Muscle layer of colon (tissue), 2 donors: ENCODE measurements at regions not wholly inside any gene's neighbourhood (a gene's known extent, or its start where the extent isn't known, plus 50 kb on each side); places are given as distances from the start of the nearest gene placed in this dataset.

ENCODE experiments used
- H3K27ac ChIP-seq: one replicate; pipeline ENCODE4 v1.7.0; 2013; ENCODE audit warnings: low read depth, mild to moderate bottlenecking, low read length, moderate library complexity
- H3K27me3 ChIP-seq, 2 donors: one replicate each; pipeline ENCODE4 v1.7.0; 2013; ENCODE audit warnings: low read length in 2 of 2, mild to moderate bottlenecking in 2 of 2; ENCODE audit not compliant: insufficient read depth in 2 of 2, control insufficient read depth in 1 of 2
- H3K36me3 ChIP-seq: one replicate; pipeline ENCODE4 v1.7.0; 2013; ENCODE audit warnings: mild to moderate bottlenecking, low read length; ENCODE audit not compliant: insufficient read depth
- H3K4me1 ChIP-seq: one replicate; pipeline ENCODE4 v1.7.0; 2013; ENCODE audit warnings: mild to moderate bottlenecking, low read length; ENCODE audit not compliant: insufficient read depth
- H3K4me3 ChIP-seq, 2 donors: one replicate each; pipeline ENCODE4 v1.7.0; 2013; ENCODE audit warnings: low read length in 2 of 2, low read depth in 1 of 2, mild to moderate bottlenecking in 1 of 2, moderate library complexity in 1 of 2
- H3K9ac ChIP-seq: one replicate; pipeline ENCODE4 v1.7.0; 2013; ENCODE audit warnings: low read length
- H3K9me3 ChIP-seq: one replicate; pipeline ENCODE4 v1.7.0; 2013; ENCODE audit warnings: mild to moderate bottlenecking, low read length
- donor health status: abdominal sarcoma.
- donor health status: Adenocarcinoma of cecum.

DNA sequence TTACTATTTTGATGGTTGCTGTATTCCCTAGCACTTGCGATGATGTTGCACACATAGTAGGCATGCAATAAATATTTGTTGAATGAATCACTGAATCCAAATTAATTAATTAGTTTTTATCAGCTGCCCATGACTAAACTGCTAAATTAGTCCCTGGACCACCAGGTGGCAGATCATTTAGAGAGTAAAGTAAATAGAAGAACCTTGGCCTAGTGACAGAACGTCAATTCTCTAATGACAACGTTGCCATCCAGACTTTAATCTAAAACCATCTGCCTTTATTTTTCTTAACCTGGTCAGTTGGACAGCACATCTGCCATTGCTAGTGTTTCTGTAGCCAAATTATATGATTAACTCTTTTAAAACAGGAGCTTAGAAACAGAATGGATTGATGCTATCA lies 457.5 kb downstream of the KIF4B start:
- no peaks in the 10 kb centered on the region for H3K9me3 ChIP-seq
- no peak overlapping the region for H3K9ac ChIP-seq
- no peaks in the 10 kb centered on the region for H3K4me1 ChIP-seq
- no peak overlapping the region for H3K27ac ChIP-seq
- no peaks in the 10 kb centered on the region for H3K36me3 ChIP-seq
- H3K4me3 ChIP-seq = no peak overlapping the region
- no peaks in the 10 kb centered on the region for H3K27me3 ChIP-seq

DNA sequence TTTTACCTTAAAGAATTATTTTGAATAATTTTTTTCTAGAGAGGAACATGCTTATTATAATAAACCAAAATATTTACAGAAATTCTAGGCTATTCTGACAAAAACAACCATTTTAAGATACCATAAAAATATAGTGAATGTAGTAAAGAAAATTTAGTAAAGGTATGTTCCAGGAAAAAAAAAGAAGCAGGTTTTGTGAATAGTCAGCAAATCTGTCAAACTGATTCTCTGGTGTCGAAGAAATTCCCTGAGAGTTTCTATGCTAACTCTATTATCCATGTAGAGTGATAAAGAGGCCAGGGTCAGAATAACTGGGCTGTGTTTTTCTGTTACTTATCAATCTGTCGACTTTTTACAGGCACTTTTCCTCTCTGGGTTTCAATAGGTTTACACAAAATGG lies 459.2 kb downstream of the KIF4B start:
- H3K27ac ChIP-seq = no peak overlapping the region
- H3K4me1 ChIP-seq = no peaks in the 10 kb centered on the region

DNA sequence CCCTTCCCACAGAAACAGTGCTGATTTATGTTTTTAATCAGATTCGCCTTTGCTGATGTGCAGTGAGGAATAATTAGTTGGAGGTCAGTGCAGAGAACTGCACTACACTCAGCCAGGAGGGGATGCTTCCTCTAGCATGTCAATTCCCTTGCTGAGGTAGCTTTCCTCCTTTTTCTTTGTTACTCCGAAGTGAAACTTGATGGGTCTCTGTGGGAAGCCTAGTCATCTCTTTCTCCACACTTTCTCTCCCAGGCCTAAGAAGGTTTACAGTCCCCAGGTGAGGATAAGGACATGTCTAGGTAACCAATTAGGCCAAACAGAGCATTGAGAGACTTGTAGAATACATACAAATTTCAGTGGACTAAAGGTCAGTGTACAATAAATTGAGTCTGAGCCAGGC lies 461.8 kb downstream of the KIF4B start:
- Histone ChIP-seq H3K4me1 (no peaks in the 10 kb centered on the region), H3K36me3 (no peaks in the 10 kb centered on the region), H3K27ac (no peak overlapping the region), H3K9ac (no peak overlapping the region), H3K27me3 (no peaks in the 10 kb centered on the region), H3K9me3 (no peaks in the 10 kb centered on the region), H3K4me3 (no peak overlapping the region)

More for the DNA sequence above, 459.2 kb downstream of the KIF4B start:
- no peaks in the 10 kb centered on the region for H3K27me3 ChIP-seq
- H3K4me3 ChIP-seq = no peak overlapping the region
- H3K36me3 ChIP-seq = no peaks in the 10 kb centered on the region
- H3K9me3 ChIP-seq = no peaks in the 10 kb centered on the region
- H3K9ac ChIP-seq = no peak overlapping the region

DNA sequence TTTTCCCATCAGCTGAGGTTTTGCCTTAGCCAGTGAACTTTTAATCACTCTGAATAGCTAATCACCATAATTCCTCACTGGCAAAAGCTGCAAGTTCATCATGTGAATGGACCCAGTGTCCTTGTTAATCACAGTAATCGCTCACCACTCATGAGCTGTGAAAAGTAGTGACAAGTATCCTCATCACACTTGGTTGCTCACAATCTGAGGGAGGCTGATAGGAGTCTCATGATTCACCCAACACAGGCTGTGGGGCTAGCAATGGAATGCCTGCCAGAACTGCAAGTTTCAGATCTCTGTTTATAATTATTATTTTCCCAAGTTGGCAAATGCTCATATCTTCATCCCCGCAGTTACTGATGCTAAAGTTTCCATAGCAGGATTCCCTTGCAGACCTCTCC lies 467.2 kb downstream of the KIF4B start:
- no peak overlapping the region for H3K27ac ChIP-seq

DNA sequence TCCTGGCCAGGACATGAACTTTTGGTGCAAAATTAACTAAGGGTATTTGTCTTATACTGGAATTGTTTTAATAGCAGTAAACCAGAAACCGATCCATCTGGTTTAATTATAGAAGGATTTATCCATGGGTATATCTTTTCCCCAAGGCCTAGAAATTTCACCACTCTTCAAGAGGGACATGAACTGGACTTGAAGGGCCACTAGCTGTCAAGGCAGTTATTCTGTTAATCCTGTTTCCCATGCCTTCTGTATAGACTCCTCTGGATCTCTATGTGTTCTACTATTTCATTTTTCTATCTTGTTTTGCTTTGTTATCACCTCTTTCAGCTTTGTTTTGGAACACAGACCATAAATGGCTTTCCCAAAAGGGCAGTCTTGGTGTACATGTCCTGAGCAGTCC lies 467.6 kb downstream of the KIF4B start:
- Histone ChIP-seq H3K9ac (no peak overlapping the region), H3K36me3 (no peaks in the 10 kb centered on the region), H3K27me3 (no peaks in the 10 kb centered on the region), H3K9me3 (no peaks in the 10 kb centered on the region), H3K27ac (no peak overlapping the region), H3K4me1 (peaks cover 9% of the 10 kb centered on the region), H3K4me3 (no peak overlapping the region)

More for the DNA sequence above, 467.2 kb downstream of the KIF4B start:
- Histone ChIP-seq H3K27me3 (no peaks in the 10 kb centered on the region), H3K4me1 (peaks cover 7% of the 10 kb centered on the region), H3K36me3 (no peaks in the 10 kb centered on the region), H3K9ac (no peak overlapping the region), H3K9me3 (no peaks in the 10 kb centered on the region), H3K4me3 (no peak overlapping the region)

DNA sequence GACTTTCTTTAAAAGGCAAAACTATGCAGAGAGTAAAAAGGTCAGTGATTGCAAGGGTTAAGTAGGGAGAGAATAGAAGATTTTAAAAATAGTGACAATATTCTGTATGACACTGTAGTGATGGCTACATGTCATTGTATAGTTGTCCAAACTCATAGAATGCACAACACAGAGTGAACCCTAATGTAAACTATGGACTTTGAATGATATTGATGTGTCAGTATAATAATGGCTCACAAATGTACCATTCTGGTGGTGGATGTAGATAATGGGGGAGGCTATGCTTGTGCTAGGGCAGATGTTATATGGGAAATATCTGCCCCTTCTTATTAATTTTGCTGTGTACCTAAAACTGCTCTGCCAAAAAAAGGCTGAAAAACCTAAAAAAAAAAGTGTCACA lies 468.9 kb downstream of the KIF4B start:
- Histone ChIP-seq H3K27ac (no peak overlapping the region), H3K36me3 (no peaks in the 10 kb centered on the region), H3K4me1 (peaks cover 9% of the 10 kb centered on the region), H3K9ac (no peak overlapping the region), H3K9me3 (no peaks in the 10 kb centered on the region), H3K4me3 (no peak overlapping the region), H3K27me3 (no peaks in the 10 kb centered on the region)

DNA sequence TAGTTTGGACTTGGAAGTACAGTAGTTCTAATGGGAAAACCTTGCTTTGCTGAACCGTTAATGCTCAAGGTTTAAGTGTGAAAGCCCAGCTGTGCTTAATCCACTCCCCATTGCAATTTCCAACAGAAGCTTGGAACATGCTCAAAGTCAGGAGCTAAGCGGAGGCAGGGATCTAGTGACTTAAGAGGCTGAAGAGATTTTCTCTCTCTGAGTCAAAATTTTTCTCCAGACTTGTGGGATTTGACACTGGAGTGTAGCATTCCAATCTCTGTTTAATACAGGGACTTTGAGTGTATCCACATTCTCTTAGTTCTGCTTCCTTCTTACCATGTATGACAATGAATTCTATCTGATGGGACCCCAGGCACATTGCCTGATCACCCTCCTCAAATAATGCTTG lies 471.8 kb downstream of the KIF4B start:
- H3K4me3 ChIP-seq = no peak overlapping the region
- H3K36me3 ChIP-seq = no peaks in the 10 kb centered on the region
- peaks cover 9% of the 10 kb centered on the region for H3K4me1 ChIP-seq
- no peaks in the 10 kb centered on the region for H3K27me3 ChIP-seq
- no peaks in the 10 kb centered on the region for H3K9me3 ChIP-seq
- H3K27ac ChIP-seq = no peak overlapping the region
- H3K9ac ChIP-seq = no peak overlapping the region

DNA sequence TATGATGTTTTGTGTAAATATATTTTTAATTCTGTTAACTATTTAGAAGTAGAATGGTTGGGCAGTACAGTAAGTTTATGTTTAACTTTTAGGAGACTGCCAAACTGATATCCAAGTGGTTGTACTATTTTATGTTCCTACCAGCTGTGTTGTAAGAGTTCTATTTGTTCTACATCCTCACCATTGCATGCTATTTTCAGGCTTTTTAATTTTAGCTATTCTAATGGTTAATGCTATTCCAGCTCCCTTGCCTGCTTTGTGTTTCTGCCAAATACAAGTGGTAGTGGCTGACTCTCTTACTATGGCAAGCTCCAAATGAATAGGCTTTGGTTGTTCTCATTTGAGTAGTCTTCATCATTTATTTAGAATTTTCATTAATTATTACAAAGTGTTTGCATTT lies 476.4 kb downstream of the KIF4B start:
- H3K9ac ChIP-seq = no peak overlapping the region

DNA sequence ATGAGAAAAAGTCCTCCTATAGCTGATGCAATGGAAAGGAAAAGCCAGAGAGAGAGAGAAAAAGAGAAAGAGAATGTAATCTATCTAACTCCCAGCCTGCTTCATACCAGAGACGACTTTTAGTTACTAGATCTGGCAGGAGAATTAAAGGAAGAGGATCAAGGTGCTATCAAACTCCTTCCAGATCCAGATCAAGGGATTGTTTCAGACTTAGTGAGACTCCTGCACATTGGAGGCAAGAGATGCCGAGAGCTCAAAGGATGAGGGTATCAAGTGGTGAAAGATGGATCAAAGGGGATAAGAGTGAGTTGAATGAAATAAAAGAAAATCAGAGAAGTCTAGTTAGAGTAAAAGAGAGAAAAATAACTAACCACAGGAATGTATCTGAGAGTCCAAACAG lies 478.6 kb downstream of the KIF4B start:
- Histone ChIP-seq H3K27me3 (no peaks in the 10 kb centered on the region), H3K4me1 (no peaks in the 10 kb centered on the region), H3K36me3 (no peaks in the 10 kb centered on the region), H3K4me3 (no peak overlapping the region), H3K9ac (no peak overlapping the region), H3K27ac (no peak overlapping the region), H3K9me3 (no peaks in the 10 kb centered on the region)

More for the DNA sequence above, 476.4 kb downstream of the KIF4B start:
- Histone ChIP-seq H3K36me3 (no peaks in the 10 kb centered on the region), H3K27me3 (no peaks in the 10 kb centered on the region), H3K9me3 (no peaks in the 10 kb centered on the region), H3K4me3 (no peak overlapping the region), H3K27ac (no peak overlapping the region), H3K4me1 (peaks cover 9% of the 10 kb centered on the region)

DNA sequence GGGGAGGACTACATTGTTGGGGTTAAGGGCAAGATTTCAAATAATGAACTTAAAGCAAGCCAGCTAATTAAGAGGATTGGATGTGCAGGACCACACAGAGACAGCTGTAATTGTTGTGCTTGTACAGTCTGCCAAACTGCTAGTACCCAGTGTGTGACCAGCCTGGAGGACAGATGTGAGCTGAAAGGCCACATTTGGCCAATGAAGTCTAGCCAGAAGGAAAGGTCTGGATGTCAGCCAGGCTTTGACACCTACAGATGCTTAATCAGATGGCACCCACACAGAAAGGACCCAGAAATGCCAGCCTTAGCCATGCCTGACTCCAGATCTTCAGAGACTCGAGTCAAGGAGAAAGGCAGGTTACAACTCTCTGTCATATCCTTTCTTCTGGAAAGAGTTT lies 491.1 kb downstream of the KIF4B start:
- no peaks in the 10 kb centered on the region for H3K9me3 ChIP-seq
- H3K4me3 ChIP-seq = no peak overlapping the region
- H3K27me3 ChIP-seq = no peaks in the 10 kb centered on the region
- H3K36me3 ChIP-seq = no peaks in the 10 kb centered on the region
- no peak overlapping the region for H3K9ac ChIP-seq
- no peak overlapping the region for H3K27ac ChIP-seq
- no peaks in the 10 kb centered on the region for H3K4me1 ChIP-seq

DNA sequence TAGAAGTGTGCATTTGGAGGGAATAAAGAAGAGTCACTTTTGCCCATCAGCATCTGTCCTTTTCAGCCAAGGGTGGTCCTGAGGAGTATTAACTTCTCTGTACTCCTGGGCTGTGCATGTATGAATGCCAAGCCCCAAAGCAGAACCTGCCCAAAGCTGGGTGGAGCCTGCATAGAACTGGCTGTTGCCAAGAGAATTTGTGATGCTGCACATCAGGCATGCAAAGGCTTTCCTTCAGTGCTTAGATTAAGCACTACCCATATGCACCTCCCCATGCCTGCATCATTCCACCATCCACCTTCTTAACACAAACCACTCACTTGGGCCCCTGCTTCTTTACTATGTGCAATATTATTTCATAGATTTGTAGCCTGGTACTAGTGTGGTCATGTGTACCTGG lies 493.8 kb downstream of the KIF4B start:
- no peaks in the 10 kb centered on the region for H3K36me3 ChIP-seq
- H3K27me3 ChIP-seq = no peaks in the 10 kb centered on the region
- no peaks in the 10 kb centered on the region for H3K4me1 ChIP-seq
- no peak overlapping the region for H3K27ac ChIP-seq
- no peak overlapping the region for H3K9ac ChIP-seq
- H3K4me3 ChIP-seq = no peak overlapping the region
- H3K9me3 ChIP-seq = no peaks in the 10 kb centered on the region

DNA sequence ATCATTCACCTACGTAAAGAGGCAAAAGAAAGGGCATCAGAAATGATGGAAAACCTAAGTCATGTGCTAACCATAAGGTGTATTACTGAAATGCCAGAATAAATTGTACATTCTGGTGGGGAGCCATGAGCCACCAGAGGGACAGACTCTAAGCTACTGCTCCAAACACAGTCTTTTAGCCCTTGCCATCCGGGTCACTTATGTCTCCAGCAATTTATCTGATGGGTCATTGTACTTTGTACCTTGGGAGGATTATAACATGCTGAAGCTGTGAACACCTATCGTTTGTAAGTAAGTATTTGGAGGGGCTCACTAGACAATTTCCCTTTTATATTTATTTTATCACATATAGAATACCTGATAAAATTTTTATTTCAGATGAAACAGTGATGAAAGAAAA lies 495.1 kb downstream of the KIF4B start:
- H3K27ac ChIP-seq = no peak overlapping the region

More for the DNA sequence above, 495.1 kb downstream of the KIF4B start:
- Histone ChIP-seq H3K27me3 (no peaks in the 10 kb centered on the region), H3K9me3 (no peaks in the 10 kb centered on the region), H3K4me1 (no peaks in the 10 kb centered on the region), H3K4me3 (no peak overlapping the region), H3K9ac (no peak overlapping the region), H3K36me3 (no peaks in the 10 kb centered on the region)
